ENCODE measurements at regions not wholly inside any gene's neighbourhood (a gene's known extent, or its start where the extent isn't known, plus 50 kb on each side); places are given as distances from the start of the nearest gene placed in this dataset.

- ChIA-PET POLR2A (no interaction called here), CTCF (interaction anchor here (1.5 to 1.7 kb wide), 2 partner anchors 154 to 243 kb away, joined by 3 to 6 read pairs; no protein-coding TSS in a partner anchor)
Observed at GRCh38 chr3:170657312-170657711, 71.4 kb upstream of the SLC7A14 start.

GRCh38 chr3:170656284-170656683 lies 70.4 kb upstream of the SLC7A14 start:
- H3K9me2 ChIP-seq, result no peaks in the 10 kb centered on the region
- H2AFZ ChIP-seq (ENCODE audit: low read depth), result no peak overlapping the region
- no peak for DNase-seq
- H3K4me1 ChIP-seq (ENCODE audit: control insufficient read depth in 1 of 2, insufficient read depth in 2 of 2, low read depth in 1 of 2, low read length in 1 of 2), result peaks cover 0 to 7% of the 10 kb centered on the region in 2 experiments; a peak in 1 of 4 replicates
- no peaks in the 10 kb centered on the region for H3K79me2 ChIP-seq (ENCODE audit: insufficient read depth)
- H3K9ac ChIP-seq, result no peak overlapping the region
- no peaks in the 10 kb centered on the region for H3K36me3 ChIP-seq (replicated peaks in 1 of 2; ENCODE audit: control insufficient read depth in 1 of 2, insufficient read depth in 2 of 2, low read length in 1 of 2)
- H3K4me2 ChIP-seq, result no peak overlapping the region
- H3K9me3 ChIP-seq, result no peaks in the 10 kb centered on the region
- ChIA-PET POLR2A (no interaction called here), CTCF (interaction anchor here (1.5 to 1.7 kb wide), 2 partner anchors 155 to 242 kb away, joined by 3 to 6 read pairs; no protein-coding TSS in a partner anchor)
- H4K20me1 ChIP-seq (ENCODE audit: insufficient read depth), result no peaks in the 10 kb centered on the region
- no peak overlapping the region for H3K4me3 ChIP-seq (ENCODE audit: low read depth in 2 of 2, low read length in 1 of 2)
- TF ChIP-seq, protein P1, sequence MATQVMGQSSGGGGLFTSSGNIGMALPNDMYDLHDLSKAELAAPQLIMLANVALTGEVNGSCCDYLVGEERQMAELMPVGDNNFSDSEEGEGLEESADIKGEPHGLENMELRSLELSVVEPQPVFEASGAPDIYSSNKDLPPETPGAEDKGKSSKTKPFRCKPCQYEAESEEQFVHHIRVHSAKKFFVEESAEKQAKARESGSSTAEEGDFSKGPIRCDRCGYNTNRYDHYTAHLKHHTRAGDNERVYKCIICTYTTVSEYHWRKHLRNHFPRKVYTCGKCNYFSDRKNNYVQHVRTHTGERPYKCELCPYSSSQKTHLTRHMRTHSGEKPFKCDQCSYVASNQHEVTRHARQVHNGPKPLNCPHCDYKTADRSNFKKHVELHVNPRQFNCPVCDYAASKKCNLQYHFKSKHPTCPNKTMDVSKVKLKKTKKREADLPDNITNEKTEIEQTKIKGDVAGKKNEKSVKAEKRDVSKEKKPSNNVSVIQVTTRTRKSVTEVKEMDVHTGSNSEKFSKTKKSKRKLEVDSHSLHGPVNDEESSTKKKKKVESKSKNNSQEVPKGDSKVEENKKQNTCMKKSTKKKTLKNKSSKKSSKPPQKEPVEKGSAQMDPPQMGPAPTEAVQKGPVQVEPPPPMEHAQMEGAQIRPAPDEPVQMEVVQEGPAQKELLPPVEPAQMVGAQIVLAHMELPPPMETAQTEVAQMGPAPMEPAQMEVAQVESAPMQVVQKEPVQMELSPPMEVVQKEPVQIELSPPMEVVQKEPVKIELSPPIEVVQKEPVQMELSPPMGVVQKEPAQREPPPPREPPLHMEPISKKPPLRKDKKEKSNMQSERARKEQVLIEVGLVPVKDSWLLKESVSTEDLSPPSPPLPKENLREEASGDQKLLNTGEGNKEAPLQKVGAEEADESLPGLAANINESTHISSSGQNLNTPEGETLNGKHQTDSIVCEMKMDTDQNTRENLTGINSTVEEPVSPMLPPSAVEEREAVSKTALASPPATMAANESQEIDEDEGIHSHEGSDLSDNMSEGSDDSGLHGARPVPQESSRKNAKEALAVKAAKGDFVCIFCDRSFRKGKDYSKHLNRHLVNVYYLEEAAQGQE (IDR thresholded peaks at IDR 0.05; ENCODE audit: low read depth, low read length), result no peak
- no peak for TF ChIP-seq POLR2AphosphoS5 (IDR thresholded peaks at IDR 0.05; ENCODE audit: low read depth, low read length)
- no peak for TF ChIP-seq EP300 (IDR thresholded peaks at IDR 0.05; ENCODE audit: borderline replicate concordance in 1 of 2, low read depth in 1 of 2, low read length in 1 of 2)
- TF ChIP-seq CHD2 (IDR thresholded peaks at IDR 0.05; ENCODE audit: low read length, partially characterized antibody), result no peak
- TF ChIP-seq, protein P2, sequence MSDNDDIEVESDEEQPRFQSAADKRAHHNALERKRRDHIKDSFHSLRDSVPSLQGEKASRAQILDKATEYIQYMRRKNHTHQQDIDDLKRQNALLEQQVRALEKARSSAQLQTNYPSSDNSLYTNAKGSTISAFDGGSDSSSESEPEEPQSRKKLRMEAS (IDR thresholded peaks at IDR 0.05; ENCODE audit: low read depth), result no peak
- TF ChIP-seq FOXJ3 (CRISPR knock-in tag; IDR thresholded peaks at IDR 0.05), result no peak
- no peak for TF ChIP-seq NRF1 (IDR thresholded peaks at IDR 0.05; ENCODE audit: low read depth, low read length)
- TF ChIP-seq TAF1 (IDR thresholded peaks at IDR 0.05; ENCODE audit: borderline replicate concordance, low read depth, low read length), result no peak
- no peak for TF ChIP-seq FOXM1 (IDR thresholded peaks at IDR 0.05; ENCODE audit: low read depth)
- WGBS (ENCODE audit: low lambda C conversion rate), result 55% methylated on average over 2 of the region's 2 CpGs
- H3K27ac ChIP-seq (ENCODE audit: low read depth in 2 of 2, low read length in 1 of 2), result no peak overlapping the region
- no peaks in the 10 kb centered on the region for H3K27me3 ChIP-seq (ENCODE audit: insufficient read depth)
- no peaks in the 10 kb centered on the region for H3F3A ChIP-seq (replicated peaks; ENCODE audit: insufficient read depth)

More at GRCh38 chr3:170657312-170657711, 71.4 kb upstream of the SLC7A14 start:
- 82% methylated on average over 2 of the region's 2 CpGs for WGBS (ENCODE audit: low lambda C conversion rate)
- Histone ChIP-seq H3K27ac (ENCODE audit: low read depth in 2 of 2, low read length in 1 of 2) (no peak overlapping the region), H3K4me3 (ENCODE audit: low read depth in 2 of 2, low read length in 1 of 2) (no peak overlapping the region), H3K4me1 (ENCODE audit: control insufficient read depth in 1 of 2, insufficient read depth in 2 of 2, low read depth in 1 of 2, low read length in 1 of 2) (no peaks in the 10 kb centered on the region; a peak in 1 of 4 replicates), H2AFZ (ENCODE audit: low read depth) (no peak overlapping the region), H3K36me3 (replicated peaks in 1 of 2; ENCODE audit: control insufficient read depth in 1 of 2, insufficient read depth in 2 of 2, low read length in 1 of 2) (no peaks in the 10 kb centered on the region), H3F3A (replicated peaks; ENCODE audit: insufficient read depth) (no peaks in the 10 kb centered on the region), H3K9ac (no peak overlapping the region), H4K20me1 (ENCODE audit: insufficient read depth) (no peaks in the 10 kb centered on the region), H3K9me2 (no peaks in the 10 kb centered on the region), H3K9me3 (no peaks in the 10 kb centered on the region), H3K4me2 (no peak overlapping the region), H3K79me2 (ENCODE audit: insufficient read depth) (no peaks in the 10 kb centered on the region), H3K27me3 (ENCODE audit: insufficient read depth) (no peaks in the 10 kb centered on the region)
- DNase-seq, result no peak
- no peak for TF ChIP-seq NFIC (IDR thresholded peaks at IDR 0.05; ENCODE audit: borderline replicate concordance)
- no peak for TF ChIP-seq POLR2AphosphoS5 (IDR thresholded peaks at IDR 0.05; ENCODE audit: low read depth, low read length)
- TF ChIP-seq SMC3 (IDR thresholded peaks at IDR 0.05; ENCODE audit: low read depth, low read length), result no peak
- TF ChIP-seq RAD21 (IDR thresholded peaks at IDR 0.05; ENCODE audit: low read length), result no peak
- TF ChIP-seq ELF1 (IDR thresholded peaks at IDR 0.05), result no peak
- no peak for TF ChIP-seq CHD2 (IDR thresholded peaks at IDR 0.05; ENCODE audit: low read length, partially characterized antibody)
- TF ChIP-seq, protein P2 (IDR thresholded peaks at IDR 0.05; ENCODE audit: low read depth), result no peak
- no peak for TF ChIP-seq RFX5 (IDR thresholded peaks at IDR 0.05; ENCODE audit: low read length)
- no peak for TF ChIP-seq RCOR1 (IDR thresholded peaks at IDR 0.05; ENCODE audit: low read length)
- TF ChIP-seq NRF1 (IDR thresholded peaks at IDR 0.05; ENCODE audit: low read depth, low read length), result no peak
- no peak for TF ChIP-seq EZH2phosphoT487 (IDR thresholded peaks at IDR 0.05; ENCODE audit: borderline replicate concordance, low read depth)

All from SK-N-SH (cell line).